Medulla oblongata (tissue), 1 donor: ENCODE measurements at regions not wholly inside any gene's neighbourhood (a gene's known extent, or its start where the extent isn't known, plus 50 kb on each side); places are given as distances from the start of the nearest gene placed in this dataset.

Experiments
- DNase-seq: peaks from one replicate; pipeline ENCODE4 v3.0.0-alpha.2; 2015; ENCODE audit errors: extremely low spot score

- DNase-seq = no peak
Observed at GRCh38 chr13:23488442-23488841, 54.9 kb upstream of the SACS start.

DNA sequence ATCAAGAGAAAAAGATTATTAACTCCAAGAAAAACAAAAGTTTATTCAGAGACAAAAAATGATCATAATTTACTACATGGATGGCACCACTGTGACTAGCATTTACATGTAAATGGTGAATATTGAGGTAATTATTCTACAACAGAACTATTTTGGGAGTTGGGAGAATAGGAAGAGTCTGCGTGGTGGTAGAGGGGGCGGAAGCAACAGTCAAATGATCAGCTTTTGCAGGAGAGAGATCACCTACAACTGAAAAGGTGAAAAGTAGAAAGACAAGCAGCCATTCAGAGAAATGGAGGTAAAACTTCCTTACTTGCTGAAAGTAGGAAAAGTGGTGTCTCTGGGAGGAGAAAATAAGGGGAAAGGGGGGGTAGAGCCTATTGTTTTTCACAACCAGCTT, 62.8 kb upstream of the SACS start:
- no peak for DNase-seq

GRCh38 chr13:23497191-23497590, 63.7 kb upstream of the SACS start:
- no peak for DNase-seq

GRCh38 chr13:23500849-23501248, 67.3 kb upstream of the SACS start:
- no peak for DNase-seq

DNA sequence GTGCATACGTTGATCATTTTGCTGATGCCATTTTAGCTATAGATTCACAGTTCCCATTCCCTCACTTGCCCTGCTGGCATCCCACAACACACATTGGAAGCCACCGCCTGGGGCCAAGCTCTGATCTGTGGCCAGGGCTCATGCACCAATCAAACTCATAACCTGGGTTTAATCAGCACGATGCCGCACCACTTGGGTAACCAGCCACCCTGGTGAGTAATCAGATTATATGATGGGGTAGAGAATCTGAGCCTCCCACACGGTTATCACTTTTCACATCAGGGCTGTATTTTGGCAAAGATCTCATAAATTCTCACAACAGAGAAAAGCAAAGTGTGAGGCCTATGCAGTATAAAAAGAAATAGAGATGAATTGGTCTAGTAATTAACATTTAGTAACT, 66.0 kb upstream of the TNFRSF19 start:
- DNase-seq = no peak

DNA sequence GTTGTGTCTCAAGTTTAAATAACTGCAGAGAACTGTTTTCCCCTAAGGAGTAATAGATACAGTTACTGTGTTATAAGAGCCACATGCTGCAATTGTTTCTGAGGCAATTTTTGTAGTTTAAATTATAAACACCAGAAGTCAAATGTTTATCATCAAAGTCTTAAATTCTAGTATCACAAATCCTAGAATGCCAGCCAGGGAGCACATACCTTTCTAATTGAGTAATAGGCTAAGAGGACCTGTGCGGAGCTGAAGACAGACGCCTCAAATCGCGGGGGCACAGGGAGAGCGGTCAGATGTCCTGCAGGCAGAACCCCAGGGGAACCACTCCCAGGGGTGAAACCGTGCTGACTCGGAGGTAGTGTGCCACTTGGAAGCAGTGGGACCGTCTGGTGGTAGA, 65.2 kb upstream of the TNFRSF19 start:
- DNase-seq = no peak

DNA sequence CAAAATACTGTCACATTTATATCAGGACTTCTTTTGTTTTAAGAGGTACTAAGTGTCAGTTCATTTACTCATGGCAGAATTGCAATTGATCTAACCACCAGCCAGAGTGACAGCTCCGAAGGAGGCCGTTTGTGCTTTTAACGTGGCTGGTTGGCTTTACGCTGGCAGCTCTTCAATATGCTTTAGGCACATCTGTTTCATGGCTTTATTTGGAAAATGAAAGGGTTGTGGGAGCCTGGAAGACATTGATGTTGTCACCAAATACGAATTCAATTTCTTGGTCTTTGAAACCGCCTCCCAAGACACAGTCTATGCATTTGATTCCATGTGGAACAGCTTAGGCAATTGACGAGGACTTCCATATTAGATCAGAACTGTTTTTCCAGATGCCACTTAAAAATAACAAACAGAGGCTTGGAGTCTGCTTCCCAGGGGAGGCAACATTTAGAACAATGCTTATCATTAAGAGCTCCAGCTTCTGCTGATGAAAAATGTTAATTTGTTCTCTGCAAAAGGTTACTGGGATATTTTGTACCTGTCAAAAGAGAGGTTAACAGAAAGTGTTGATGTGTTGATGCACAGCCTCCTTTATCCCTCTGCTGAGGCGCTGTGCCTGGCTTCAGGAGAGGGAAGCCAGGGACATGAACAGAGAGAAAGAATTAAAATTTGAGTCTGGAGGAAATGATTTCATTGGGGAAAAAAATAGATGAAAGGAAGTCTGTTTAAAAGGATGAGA, 64.0 kb upstream of the TNFRSF19 start:
- no peak for DNase-seq

DNA sequence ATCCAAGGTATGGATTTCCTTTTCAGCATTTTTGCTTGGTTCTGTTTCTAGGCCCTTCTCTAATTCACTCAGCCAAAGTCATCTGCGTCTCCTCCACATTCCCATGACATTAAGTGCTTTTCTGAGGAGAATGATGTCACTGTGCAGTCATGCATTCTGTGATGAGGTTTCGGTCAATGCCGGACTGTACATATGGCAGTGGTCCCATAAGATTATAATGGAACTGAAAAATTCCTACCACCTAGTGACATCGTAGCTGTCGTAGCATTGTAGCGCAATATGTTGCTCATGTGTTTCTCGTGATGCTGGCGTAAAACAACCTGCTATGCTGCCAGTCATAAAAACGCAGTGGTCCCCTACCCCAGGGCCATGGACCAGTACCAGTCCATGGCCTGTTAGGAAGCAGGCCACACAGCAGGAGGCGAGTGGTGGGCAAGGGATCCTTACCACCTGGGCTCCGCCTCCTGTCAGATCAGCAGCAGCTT, 63.4 kb upstream of the TNFRSF19 start:
- no peak for DNase-seq

DNA sequence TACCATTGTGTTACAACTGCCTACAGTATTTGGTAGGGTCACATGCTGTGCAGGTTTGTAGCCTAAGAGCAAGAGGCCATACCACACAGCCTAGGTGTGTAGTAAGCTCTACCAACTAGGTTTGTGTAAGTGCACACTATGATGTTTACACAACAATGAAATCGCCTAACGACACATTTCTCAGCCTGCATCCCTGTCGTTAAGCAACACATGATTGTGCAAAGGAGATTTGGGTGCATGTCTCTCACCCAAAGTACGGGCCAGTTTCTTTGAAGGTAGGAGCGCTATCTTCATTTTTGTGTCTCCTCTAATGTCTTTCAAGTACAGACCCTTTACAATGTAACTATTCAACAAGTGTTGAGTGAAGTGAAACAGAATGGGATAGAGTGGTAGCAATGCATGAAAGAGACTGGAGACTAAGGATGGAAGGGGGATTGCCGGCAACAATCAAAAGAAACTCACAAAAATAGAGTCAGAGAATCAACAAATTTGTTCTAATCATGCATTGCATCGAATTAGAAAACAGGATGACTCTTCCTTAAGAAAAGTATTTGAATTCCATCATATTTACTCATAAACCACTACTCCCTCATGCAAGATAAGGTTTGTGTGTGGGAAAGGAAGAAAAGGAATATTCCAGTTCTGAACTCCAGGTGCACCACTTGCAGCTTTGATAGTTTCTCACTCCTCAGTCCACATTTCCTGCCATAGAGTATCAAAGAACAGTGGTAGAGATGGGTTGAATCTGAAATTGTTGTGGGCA, 60.2 kb upstream of the TNFRSF19 start:
- no peak for DNase-seq

GRCh38 chr13:23510544-23510916, 59.7 kb upstream of the TNFRSF19 start:
- DNase-seq = no peak

GRCh38 chr13:23510979-23511735, 59.1 kb upstream of the TNFRSF19 start:
- DNase-seq = peak; percentile 9

DNA sequence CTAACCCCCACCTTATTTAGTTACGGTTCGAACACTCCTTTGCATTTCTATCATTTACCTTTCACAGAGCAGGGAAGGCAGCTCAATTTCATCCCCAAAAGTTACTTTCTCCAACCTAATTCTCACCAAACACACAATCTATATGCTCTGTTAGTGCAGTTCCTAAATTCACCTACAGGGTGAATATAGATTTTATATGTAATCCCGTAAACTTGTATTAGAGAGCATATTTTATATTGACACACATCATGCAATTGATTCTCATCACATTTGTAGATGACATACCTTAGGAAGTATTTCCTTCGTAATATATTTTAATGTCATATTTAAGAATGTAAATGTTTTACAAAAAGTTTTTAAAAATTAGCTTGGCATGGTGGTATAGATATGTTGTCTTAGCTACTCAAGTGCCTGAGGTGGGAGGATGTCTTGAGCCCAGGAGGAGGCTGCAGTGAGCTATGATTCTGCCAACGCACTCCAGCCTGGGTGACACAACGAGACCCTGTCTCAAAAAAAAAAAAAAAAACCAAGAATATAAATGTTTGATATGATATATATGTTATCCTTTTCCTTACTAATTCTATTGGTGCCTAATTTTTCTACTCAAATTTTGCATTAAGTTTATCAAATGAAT, 57.3 kb upstream of the TNFRSF19 start:
- no peak for DNase-seq

GRCh38 chr13:23513455-23513854, 56.8 kb upstream of the TNFRSF19 start:
- DNase-seq = no peak

DNA sequence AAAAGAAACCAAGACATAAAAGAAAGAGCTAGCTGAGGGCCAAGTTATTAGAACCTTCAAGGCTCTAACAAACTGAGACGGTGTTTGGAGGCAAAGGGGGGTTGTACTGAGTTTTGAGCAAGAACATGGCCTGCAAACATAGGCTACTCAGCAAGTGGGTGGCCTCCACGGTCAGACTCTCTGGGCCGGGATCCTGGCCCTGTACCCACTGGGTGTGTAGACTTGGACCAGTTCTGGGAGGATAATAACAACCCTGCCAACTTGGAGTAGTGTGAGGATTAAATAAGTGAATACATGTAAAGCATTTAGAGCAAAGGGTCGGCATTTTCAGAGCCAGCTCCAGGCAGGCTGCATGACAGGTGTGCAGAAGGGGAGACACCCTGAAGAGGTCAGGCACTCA, 56.1 kb upstream of the TNFRSF19 start:
- DNase-seq = no peak

DNA sequence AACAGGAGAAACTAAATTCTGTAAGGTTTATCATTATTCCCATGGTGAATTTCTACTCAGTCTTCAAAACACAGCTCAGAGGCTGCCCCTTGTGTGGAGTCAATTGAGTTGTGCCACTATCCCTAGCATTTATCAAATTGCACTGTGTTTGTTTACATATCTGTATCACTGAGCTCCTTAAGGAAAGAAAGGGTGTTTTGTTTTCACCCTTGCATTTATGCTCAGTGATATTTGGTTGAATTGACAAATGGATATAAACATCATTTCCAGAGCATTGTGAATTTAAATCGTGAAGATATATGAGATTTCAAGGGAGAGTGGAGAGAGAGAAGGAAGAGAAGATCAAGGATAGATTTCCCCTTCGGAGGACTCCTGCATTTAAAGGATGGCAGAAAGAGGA, 55.1 kb upstream of the TNFRSF19 start:
- no peak for DNase-seq

DNA sequence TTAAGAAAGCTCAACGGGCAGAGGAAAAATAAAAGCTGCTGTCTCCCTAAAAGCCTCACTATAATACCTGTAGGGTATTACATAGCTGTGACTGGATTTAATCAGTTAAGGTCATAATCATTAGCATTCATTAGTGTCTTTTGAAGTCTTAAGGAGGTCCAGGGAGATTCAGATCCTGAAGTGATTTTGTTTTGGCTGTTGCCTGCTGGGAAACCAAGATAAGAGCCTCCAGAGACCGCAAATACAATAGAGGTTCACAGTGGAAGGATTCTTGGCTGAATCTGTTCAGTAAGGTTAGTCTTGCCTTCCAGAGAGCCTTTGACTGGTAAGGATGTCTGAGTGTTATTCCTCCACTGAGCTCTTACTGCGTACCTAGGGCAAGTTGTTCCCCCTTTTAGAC, 54.0 kb upstream of the TNFRSF19 start:
- DNase-seq = no peak

GRCh38 chr13:23516702-23517101, 53.5 kb upstream of the TNFRSF19 start:
- DNase-seq = no peak

- DNase-seq = no peak
Observed at GRCh38 chr13:23518231-23518630, 52.0 kb upstream of the TNFRSF19 start.
